Stimulated activated naive CD4-positive, alpha-beta T cell treated with Interleukin-2 at 50 U/mL for 16 hours (primary cell): ENCODE measurements at regions not wholly inside any gene's neighbourhood (a gene's known extent, or its start where the extent isn't known, plus 50 kb on each side); places are given as distances from the start of the nearest gene placed in this dataset.

Experiments
- DNase-seq: peaks from one replicate; lab custom pipeline; 2025; lab: John Stamatoyannopoulos, UW

- DNase-seq, result no peak
Observed at GRCh38 chr3:118556983-118557382, 477.7 kb downstream of the IGSF11 start.

DNA sequence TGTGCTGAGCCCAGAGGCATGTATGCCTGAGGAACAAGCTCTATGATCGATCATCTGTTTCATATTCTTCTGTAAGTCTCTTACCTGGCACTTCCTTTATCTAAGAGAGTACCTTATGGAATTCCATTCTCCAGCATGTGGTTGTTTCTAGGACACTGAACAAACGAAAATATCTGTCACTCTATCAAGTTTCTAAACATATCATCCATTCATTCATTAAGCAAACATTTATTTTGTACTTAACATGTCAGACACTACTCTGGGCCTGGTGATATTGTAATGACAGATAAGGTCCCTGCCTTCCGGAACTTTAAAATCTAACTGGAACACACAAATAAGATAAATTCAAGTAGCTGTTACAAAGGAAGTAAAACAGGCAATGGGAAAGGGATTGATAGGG, 477.1 kb downstream of the IGSF11 start:
- no peak for DNase-seq

DNA sequence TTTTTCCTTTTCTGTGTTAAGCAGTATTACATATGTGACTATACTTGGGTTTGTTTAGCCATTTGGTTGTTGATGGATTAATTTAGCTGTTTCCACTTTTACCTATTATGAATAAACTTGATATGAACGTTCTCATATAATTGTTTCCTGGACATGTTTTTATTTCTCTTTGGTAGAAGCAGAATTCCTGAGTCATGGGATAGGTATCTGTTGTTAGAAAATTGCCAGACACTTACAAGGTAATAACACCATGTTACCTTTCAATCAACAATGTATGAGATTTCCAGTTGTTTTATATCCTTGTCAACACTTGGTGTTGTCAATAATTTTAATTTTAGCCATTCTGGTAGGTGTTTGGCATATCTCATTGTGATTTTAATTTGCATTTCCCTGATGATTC, 475.4 kb downstream of the IGSF11 start:
- no peak for DNase-seq

- no peak for DNase-seq
Observed at GRCh38 chr3:118564800-118565199, 469.8 kb downstream of the IGSF11 start.

GRCh38 chr3:118573912-118574311, 460.7 kb downstream of the IGSF11 start:
- DNase-seq, result no peak

DNA sequence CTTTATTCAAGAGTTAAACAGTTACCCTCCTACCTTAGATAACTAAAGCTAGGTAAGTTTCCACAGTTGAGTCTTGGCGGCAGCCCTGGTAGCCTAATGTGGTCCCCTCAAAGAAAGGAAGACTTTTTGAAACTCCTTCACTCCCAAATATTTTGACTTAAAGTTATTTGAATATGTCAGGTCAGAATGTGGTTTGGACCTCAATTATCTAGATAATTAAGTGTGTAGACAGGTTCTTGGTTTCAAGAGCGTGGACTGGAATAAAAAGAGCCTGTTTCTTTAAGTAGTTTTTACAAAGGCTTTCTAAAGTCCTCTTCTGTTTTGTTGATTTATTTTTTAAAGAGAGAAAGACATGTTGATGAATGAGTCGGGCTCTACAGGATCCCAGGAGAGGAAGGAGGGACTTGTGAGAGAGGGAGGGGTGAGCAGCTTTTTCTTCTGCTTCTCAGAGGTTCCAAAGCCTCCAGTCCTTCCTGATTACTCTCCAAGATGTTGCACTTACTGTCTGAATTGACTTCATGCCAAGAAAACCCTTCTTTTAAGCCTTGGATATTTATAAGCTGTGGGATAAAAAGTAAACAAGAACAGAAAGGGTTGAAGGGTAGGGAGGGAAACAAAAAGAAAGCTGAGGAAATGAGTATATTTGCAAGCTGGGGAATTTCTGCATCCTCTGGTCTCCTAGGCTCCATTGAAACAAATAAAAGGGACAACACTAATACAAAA, 457.4 kb downstream of the IGSF11 start:
- no peak for DNase-seq

DNA sequence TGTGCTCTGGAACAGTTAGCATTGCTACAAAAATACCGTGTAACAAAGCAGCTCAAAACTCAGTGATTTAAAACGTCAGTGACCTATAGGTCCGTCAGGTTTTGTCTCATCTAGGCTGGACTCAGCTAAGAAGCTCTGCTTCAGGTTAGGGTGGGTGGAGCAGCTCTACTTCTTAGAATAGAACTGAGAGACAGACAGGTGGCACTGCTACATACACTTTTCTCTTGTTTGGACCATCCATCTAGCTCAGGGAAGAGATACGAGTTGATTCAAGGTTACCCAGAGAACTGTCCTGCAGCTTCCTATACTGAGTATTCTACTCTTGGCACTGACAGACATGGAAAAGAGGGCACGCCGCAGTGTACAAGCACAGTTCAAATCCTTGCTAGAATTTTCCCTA, 456.1 kb downstream of the IGSF11 start:
- DNase-seq, result no peak

- no peak for DNase-seq
Observed at GRCh38 chr3:118587037-118587741, 447.5 kb downstream of the IGSF11 start.

GRCh38 chr3:118587847-118588246, 446.8 kb downstream of the IGSF11 start:
- DNase-seq, result no peak

GRCh38 chr3:118593277-118593670, 441.4 kb downstream of the IGSF11 start:
- DNase-seq, result no peak

GRCh38 chr3:118597184-118597583, 437.5 kb downstream of the IGSF11 start:
- no peak for DNase-seq

DNA sequence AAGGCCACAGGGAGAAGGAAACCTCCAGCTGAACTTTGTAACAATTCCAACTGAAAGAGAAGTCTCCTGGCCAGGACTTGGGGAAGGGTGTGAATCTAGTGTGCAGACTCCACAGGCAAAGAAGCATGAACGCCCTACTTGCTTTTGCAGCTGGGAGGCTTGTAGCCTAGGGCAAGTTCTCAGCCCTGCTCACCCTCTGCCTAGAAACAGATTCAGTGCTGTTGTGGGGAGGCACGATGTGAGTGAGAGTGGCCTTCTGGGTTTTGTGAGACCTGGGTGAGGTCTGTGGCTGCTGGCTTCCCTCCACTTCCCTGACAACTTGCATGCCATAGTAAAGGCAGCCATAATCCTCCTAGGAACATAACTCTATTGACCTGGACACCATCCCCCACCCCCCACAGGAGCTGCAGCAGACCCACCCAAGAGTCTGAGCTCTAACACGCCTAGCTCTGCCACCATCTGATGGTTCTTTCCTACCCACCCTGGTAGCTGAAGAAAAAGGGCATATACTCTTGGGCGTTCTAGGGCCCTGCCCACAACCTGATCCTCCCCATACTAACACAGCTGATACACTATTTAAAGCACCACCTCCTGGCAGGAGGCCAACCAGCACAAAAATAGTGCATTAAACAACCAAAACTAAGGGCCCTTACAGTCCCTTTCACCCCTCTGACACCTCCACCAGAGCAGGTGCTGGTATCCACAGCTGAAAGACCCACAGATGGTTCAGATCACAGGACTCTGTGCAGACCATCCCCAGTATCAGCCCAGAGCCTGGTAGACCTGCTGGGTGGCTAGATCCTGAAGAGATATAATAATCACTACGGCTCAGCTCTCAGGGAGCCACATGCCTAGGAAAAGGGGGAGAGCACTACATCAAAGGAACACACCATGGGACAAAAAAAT, 426.5 kb downstream of the IGSF11 start:
- no peak for DNase-seq

- no peak for DNase-seq
Observed at GRCh38 chr3:118618247-118619040, 416.2 kb downstream of the IGSF11 start.

GRCh38 chr3:118626453-118626852, 408.2 kb downstream of the IGSF11 start:
- DNase-seq, result no peak

- DNase-seq, result no peak
Observed at GRCh38 chr3:118628704-118629341, 405.8 kb downstream of the IGSF11 start.

DNA sequence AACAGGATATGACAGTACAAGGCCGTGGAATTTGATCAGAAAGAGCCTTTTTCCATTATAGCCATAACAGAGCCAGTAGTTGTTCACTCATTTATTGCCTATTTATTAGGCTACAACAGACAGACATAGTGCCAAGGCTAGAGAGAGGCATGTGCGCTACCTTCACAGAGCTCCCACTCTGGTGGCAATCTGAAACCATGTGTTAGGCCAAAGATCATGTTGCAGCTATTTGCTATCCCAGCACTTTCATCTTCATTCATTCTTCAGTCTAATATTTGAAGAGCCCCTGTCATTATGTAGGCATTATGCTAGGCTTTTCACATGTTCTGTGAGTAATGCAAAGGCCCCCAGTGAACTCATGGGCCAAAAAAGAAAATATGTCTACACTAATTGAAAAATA, 404.8 kb downstream of the IGSF11 start:
- DNase-seq, result no peak

DNA sequence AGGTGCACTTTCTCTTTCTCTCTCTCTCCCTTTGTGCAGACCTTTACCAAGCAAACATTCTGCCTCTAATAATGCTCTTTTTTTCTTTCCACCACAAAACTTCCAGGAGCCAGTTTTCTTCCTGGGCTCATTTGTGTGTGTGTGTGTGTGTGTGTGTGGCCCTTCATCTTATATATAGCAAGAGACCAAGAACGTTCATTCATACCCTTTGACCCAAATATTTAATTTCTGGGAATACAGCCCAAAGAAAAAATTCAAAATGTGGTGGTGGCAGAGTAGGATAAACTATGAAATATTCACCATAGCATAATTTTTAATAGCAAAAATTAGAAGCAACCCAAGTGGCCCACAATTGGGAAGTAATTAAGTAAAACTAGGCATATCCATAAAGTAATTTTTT, 398.9 kb downstream of the IGSF11 start:
- no peak for DNase-seq

- DNase-seq, result no peak
Observed at GRCh38 chr3:118636841-118637240, 397.8 kb downstream of the IGSF11 start.

DNA sequence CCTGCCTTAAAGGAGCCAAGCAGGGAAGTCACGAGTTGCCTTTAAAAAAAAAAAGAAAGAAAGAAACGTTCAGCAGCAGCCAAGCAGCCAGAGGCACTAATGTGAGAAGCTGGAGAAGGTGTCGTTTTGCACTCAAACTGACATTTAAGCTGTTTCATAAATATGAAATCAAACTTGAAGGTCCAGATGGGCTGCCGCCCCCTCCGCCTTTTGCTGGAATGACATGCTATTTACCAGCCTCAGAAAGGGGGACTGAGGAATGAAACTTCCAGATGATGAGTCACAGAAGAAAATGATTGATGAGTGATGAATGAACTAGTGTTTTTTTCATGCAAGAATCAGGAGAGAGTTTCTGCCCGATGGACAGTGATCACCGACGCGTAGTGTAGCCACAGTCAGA, 396.8 kb downstream of the IGSF11 start:
- no peak for DNase-seq

DNA sequence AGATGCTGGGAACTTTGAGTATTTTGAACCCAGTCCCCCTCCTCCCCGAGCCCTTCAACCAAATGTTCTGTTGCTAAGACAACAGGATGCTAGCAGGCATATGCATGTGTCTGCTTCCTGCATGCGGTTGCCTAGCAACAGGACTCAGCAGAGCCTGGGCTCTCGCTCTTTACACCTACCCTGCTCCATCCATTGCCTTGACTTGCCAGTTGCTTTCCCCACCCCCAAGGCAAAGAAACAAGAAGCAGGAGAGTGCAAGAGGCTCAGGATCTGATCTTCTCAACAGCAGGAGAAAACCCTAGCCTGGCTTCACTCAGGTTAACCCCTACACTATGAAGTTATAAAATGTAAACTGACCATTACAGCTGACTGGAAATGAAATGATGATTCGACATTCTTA, 393.0 kb downstream of the IGSF11 start:
- no peak for DNase-seq

DNA sequence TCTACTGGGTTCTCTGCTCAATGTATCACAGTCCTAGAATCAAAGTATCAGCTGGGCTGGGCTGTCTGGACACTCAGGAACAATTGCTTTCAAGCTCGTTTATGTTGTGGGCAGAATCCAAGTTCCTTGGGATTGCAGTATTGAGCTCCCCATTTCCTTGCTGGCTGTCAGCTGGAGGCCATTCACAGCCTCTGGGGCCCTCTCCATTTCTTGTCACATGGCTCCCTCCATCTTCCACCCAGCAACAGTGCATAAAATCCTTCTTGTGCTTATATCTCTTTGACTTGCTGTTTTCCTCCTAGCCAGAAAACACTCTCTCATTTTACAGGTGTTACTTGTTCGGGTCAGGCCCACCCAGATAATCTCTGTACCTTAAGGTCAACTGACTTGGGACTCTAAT, 363.5 kb downstream of the IGSF11 start:
- no peak for DNase-seq
